Right forelimb (tissue), 1 donor: ENCODE measurements at regions not wholly inside any gene's neighbourhood (a gene's known extent, or its start where the extent isn't known, plus 50 kb on each side); places are given as distances from the start of the nearest gene placed in this dataset.
"Not testable (repeated sequence)": the region's sequence is repeated elsewhere in the genome, so short reads cannot be mapped to it uniquely, and the experiment has no call there.

ENCODE experiments used
- DNase-seq: peaks from one replicate; pipeline ENCODE4 v3.0.0-alpha.2; 2018

DNA sequence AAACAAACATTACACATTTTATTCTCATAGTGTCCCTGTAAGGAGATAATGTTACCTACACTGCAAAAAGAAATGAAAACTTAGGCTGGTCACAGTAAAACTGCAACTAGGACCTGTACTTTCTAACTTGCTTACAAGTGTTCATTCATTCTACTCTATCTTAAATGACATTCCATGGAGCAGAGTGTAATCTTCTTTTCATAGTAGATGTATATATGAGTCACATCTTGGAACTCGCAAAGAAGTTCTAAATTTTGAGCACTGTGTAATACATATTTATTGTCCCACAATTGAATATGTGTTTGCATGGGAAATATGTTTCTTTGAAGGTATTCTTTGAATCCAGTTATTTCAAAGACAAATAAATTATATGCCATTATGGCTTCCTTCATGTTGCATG is 1258.5 kb upstream of the ADGRL2 start:
- DNase-seq: no peak

DNA sequence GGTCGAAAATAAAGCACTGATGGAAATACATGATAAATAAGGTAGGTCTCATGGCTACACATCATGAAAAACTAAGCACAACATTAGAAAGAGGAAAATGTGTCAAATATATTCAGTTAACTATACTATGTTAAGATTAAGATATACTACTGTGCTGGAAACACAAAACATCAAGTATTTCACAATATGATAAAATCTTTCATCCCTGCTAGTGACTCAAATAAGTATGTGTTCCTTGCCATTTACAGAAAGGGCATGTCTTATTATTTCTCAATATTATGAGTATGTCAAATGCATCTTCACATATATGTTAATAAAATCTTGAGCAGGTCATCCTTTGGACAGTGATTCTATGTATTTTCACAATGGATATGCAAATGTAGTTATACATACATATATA is 1260.1 kb upstream of the ADGRL2 start:
- no peak for DNase-seq

DNA sequence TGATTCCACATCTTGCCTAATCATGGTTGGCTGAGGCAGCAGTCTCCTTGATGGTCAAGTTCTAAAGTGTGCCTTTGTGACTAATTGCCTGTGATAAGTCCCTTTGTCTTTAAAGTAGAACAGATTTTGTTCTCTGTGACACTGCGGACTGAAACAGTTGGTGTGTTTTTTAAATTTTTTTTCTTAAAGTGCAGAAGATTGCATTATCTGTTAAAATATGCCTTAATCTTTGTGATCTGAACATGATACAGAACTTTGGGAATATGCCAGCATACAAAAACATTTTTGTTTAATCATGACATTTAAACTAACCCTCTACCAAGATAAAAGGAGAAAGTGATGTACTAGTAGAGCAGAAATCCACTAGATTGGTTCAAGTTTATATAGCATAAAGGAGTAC is 1260.6 kb upstream of the ADGRL2 start:
- DNase-seq: no peak

DNA sequence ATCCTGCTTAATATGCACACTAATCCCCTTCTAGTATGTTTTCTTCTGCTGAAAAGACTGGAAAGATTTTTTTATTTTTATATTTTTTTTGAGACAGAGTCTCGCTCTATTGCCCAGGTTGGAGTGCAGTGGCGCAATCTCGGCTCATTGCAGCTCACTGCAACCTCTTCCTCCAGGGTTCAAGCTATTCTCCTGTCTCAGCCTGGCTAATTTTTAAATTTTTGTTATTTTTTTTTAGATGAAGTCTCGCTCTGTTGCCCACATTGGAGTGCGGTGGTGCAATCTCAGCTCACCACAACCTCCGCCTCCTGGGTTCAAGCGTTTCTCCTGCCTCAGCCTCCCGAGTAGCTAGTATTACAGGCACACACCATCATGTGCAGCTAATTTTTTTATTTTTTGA is 1261.4 kb upstream of the ADGRL2 start:
- DNase-seq: not testable (repeated sequence)

DNA sequence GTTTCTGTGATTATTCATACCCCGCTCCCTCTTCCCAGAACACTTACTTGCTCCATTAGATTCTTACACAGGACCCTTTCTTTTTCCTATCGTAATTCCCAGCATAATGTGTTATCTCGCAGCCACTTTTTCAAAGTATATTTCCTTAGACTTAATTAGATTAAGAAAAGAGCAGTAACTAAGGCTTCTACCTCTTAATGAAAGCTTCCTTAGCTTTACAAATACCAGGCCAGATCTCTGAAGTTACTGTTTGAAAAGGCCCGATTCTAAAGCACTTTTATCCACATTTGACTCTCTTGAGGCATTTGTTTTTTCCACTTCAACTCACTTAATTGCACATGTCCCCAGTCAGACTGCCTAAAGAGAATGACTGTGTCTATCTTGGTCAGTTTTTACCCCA is 1264.3 kb upstream of the ADGRL2 start:
- DNase-seq: no peak

DNA sequence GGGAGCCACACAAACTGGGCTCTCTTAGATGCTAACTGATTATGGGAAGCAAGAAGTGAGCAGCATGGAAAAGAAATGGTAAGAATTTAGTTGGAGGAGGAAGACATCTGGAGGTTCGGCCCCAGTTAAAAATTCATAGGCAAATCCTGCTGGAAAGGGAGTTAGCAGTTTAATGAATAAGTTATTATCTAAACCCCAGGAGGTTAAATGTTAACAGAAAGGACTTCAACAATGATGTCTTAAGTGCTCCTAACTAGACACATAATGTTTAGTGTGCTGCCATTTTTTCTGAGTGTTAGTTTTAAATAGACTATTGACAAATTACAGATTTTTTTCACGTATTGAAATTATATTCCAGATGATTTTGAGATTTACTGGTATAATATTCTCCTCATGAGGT is 1265.3 kb upstream of the ADGRL2 start:
- DNase-seq: no peak

DNA sequence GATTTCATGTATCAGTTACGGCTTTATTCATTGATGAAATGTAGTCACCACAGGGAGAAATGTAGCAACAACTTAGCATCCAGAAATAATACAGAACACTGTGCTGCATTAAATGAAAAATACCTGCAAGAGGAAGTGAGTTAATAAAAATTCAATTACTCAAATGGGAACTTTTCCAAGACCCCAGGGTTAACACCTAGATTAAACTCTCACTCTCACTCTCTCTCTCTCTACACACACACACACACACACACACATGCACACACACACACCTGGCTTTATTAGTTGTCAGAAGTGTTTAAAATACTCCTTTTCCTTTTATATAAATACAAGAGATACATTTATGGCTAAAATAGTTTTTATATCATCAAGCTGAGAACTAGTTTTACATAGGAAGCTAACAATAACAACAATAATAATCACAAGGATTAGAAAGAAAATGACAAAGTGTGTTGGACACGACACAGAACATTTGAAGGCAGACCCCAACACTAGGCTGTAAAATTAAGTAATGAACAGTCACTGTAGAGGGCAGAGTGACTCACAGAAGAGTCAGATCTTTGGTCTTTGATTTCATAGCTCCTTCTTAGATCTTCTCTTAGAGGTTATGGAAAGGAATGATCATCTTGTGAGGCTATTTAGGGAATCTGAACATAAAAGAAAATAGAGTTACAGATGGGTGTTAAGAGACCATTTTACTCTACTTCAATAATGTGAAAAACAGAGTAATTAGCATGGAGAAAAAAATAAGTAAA is 1266.0 kb upstream of the ADGRL2 start:
- no peak for DNase-seq

DNA sequence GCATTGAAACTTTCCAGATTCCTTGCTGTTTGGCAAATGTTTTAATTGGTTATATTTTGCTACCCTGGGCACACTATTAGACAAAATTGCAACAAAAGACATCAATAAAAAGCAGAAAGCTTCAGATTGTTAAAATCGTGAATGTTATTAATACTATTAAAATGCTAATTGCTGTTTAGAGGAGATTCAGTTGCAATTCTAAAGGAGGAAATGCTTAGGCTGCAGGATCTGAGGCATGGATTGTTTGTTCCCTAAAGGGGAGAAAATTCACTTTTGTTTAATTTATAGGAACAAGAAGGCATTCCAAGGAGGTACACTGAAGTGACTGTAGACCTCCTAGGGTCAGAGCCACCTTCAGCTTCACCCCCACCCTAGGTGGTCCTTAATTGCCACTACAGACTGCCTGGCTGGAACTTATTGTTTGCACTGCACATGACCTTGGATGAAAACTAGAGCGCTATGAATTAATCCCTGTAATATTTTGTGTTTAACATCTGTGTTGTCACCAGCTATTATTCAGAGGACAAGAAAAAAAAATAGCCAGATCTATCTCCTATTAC is 1266.9 kb upstream of the ADGRL2 start:
- no peak for DNase-seq

DNA sequence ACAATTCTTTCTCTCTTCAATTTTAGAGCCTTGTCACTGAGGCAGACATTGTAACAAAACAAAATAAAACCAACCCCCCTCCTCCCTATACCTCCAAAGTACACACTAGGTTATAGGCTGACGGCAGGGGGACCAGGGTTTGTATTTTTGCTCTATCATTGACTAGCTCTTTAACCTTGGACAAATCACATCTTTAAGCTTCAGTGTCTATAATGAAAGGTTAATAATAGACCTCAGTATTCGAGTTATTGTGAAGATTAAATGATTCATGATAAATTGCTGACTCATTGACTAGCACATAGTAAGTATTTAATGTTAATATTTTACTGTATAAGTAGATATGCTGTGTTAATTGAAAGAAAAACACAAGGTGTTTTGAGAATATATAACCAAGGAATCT is 1267.6 kb upstream of the ADGRL2 start:
- DNase-seq: no peak

DNA sequence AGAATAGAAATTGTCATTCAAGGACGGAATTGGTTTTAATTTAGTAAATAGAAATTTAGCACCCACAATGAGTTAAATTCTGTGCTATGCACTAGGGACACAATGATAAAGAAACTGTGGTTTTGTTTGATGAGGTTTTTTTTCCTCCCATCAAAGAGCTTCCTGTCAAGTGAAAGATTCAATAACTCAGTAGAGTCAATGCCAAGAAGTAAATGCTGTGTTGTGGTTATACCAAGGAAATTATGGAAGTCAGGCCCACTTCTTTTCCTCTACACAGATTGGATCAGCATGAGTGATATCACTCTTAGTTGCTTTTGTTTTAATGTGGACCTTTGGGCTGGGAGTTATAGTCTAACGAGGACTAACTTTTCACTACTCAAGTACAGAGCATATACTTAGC is 1269.6 kb upstream of the ADGRL2 start:
- no peak for DNase-seq

DNA sequence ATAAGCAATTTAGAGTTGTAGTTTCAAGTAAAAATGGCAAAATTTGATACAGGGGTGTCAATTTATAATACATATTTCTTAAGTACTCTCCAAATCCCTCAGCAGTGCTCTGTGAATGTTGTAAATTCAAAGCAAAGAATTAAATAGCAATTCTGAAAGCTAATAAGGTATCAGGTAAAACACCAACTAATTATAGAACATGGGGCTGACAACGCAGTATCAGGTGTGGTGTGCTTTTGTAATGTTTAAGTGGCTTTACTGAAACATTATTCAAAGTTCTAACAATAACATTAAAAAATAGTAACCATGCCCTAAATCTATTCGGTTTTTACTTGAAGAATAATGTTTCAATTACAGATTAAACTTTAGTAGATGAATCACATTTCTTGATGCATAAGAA is 1271.2 kb upstream of the ADGRL2 start:
- no peak for DNase-seq

DNA sequence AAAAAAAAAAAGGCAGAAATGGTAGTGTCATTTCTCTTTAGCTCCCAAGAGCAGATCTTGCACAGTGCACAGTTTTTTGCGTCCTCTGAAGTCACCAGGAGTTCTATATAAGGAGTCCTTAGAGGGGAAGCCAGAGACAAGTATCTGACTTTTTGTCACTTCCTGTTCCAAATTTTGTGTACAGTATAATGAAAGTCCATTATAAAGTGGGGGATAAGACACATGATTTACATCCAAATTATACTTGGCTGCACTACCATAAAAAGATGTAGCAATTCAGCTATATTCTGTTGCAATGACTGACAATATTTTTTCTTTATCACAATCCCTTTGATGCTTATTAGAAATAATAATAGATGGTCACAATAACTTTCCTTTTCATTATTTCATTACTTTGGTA is 1276.9 kb upstream of the ADGRL2 start:
- DNase-seq: no peak

DNA sequence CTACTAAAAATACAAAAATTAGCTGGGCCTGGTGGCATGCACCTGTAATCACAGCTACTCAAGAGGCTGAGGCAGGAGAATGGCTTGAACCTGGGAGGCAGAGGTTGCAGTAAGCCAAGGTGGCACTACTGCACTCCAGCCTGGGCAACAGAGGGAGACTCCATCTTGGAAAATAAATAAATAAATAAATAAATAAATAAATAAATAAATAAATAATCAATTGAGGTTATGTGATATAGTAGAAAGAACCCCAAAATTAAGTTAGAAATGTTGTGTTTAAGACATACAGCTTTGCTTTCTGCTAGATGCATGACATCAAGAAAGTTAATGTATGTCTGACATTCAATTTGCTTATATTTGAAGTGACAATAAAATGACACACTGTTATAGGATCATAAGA is 1277.7 kb upstream of the ADGRL2 start:
- DNase-seq: not testable (repeated sequence)

DNA sequence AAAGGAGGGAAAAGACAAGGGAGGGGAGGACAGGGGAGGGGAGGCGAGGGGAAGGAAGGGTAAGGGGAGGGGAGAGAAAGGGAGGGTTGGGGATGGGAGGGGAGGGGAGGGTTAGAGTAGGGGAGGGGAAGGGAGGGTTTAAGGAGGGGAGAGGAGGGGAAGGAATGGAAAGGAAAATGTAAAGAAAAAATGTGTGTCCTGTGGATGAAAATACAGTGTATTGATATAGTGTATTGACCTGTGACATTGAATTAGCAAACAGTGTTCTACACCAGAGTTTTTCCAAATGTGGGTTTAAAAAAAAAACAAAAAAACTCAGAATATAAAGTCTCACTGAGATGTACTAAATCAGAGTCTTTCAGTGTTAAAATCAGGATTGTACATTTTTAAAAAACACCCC is 1279.8 kb upstream of the ADGRL2 start:
- DNase-seq: no peak

DNA sequence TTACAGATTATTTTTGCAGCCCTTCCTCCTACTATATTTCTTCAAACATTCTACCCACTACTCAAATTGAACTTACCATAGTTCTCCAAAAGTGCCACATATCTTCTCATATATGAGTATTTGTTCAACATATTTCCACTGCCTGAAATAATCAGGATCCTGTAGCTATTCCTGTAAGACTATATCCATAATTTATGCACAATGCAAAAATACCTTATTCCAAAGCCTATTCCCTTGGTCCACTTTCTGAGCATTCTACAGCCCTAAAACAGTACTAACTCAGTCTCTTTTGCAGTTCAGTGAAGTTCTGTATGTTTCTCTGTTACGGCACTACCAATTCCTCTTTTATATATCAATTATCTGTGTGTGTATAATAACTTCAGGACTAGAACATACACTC is 1283.7 kb upstream of the ADGRL2 start:
- no peak for DNase-seq

DNA sequence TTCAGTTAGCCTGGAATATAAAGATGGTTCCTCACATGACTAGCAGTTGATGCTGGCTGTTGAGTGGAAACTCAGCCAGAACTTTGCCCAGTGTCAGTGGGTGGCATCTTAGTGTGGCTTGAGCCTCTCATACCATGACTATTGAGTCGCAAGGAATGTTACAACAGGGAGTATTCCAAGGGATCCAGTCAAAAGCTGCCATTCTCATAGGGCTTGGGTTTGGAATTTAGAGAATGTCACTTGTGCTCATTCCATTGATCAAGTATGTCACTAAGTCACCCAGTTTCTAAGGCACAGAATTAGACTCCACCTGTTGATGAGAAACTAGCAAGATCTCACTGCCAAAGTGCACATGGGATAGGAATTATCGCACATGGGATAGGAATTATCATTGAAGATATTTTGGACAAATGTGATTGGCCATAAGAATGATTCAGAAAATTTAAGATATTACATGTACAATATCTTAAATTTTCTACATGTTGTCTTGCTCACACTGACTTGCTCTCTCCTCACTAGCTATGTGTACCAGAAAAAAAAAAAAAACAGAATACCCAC is 1290.7 kb upstream of the ADGRL2 start:
- no peak for DNase-seq

DNA sequence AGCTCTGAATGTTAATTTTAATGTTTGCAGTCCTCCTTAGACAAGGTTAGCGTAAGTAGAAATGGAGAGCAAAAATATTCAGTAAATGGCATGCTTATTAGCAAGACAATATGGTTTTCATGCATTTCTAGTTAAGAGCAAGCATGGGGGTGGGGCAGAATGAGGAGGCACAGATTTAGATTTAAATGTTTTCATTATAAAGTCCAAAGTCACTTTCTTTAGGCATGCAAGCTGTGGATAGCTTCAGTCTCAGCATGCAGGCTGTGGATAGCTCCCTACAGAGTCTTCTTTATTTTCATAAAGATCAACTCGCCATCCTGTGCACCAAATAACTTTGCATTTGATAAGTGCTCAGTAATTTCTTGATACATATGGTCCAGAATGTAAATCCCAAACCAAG is 1294.5 kb upstream of the ADGRL2 start:
- DNase-seq: no peak

DNA sequence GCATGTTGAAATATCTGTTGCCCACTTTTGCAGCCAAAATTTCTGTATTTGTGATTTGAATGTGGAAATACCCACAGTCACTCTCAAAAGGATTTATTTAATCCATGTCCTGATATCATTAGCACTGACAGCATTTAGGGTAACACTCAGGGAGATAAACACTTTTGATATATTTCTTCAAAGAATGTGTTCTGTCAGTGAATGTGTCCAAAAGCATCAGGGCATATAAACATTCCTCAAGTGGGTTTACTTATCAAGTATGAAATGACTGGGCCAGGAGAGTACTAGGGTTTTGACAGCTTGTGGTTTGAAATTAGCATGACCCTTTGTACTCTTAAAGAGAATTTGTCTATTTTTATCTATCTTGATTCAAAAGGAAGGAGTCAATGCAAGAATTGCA is 1302.1 kb upstream of the ADGRL2 start:
- DNase-seq: no peak

DNA sequence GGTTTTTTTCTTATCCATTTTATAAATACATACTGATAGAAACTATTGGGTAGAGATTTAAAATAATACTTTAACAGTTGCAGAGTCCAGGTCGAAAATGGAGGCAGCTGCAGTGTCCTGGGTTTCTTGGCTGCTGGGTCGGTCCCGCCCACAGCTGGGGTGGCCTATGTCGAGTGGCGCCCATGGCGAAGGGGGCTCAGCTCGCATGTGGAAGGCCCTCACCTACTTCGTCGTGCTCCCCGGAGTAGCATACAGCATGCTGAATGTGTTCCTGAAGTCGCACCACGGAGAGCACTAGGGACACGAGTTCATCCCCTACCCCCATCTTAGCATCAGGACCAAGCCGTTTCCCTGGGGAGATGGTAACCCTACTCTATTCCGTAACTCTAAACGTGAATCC is 1304.9 kb upstream of the ADGRL2 start:
- DNase-seq: no peak

DNA sequence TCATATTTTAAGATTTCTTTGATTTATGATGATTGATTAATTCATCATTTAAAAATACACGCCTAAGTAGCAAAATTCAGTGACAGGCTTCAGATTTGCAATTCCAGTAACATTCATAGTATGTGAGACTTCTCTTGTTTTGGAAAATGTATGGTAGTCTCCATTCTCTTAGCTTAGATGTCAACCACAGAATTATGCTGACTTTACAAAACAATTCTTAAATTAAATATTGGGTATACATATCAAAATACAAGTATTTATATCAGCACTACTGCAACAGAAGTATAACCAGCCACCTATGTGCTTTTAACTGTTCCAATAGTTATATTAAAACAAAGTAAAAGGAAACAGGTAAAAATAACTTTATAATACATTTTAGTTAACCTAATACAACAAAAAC is 1328.6 kb upstream of the ADGRL2 start:
- no peak for DNase-seq

DNA sequence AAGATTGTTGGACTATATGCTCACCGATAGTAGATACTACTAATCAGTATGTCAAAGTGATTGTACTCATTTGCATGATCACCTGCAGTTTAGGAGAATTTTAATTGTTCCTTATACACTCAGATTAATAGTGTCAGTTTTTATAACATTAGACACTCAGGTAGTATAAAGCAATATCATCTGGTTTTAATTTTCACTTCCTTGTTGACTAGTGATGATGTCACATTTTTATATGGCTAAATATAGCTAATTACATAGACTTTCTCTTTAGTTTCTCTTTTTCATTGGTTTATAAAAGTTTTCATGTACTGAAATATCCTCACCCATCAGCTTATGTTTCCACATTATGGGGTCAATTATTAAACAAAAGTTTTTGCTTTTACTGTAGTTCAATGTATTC is 1332.4 kb upstream of the ADGRL2 start:
- no peak for DNase-seq

DNA sequence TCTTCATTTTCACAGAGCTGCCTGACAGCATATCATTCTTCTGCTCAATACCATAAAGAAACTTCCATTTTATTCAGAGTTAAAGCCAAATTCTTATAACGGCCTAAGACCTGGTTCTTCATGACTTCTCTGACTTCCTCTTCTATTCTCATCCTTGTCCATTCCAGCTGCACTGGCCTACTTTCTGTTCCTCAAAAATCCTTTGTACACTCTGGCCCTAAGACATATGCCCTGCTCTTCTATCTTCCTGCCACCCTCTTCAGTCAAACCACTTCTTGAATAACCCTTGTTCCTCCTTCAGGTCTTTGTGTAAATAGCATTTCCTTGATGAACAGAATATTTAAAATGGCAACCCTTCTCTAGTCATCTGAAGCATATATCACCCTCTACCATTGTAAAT is 1338.7 kb upstream of the ADGRL2 start:
- DNase-seq: no peak

DNA sequence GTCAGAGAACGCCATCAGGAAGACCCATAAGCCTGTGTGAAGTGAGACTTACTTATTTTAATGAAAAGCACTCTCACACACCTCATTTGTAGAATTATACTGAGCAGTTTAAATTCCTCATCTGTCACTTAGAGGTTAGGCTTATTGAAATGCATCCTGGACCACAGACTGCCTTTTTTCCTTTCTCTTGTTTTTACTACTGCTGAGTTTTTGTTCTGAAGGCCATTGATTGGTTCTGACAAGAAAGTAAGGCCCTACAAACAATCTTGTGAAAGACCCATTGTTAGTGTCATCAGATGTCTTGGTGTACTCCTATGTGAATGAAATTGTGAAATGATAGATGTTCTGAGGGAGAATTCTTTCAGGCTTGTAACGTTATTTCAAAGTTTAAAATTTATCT is 1343.3 kb upstream of the ADGRL2 start:
- no peak for DNase-seq

DNA sequence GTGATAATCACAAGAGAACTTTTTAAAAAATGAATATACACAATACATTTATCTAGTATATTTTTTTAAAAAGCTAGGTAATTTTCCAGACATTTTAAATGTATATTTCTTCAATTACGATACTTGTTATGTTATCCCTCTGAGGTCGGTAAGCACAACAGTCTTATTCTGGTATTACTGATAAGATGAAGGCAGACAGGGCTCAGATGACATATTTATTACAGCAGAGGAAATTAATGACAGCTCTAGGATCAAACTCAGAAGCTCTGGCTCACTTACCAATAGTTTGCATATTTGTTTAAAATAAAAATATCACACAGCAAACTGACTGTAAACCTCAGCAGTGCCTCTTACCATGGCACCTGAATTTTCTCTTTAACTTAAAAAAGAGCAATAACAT is 1347.0 kb upstream of the ADGRL2 start:
- DNase-seq: no peak

DNA sequence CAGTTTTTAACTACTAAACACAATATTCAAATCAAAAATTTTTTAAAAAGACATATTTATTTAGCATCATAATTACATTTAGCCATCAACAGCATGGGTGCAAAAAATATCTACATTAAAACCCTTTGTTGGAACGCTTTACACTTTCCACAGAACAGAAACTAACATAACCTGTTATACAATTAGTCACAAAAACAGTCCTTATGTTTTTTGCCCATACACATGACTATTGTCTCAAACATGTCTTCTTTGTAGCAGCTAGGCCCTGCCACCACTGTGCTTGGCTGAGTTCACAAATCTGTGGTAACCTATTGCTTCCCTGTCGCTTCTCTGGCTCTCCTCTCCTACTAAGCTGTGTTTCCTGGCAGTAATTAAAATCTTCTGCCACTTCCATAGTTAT is 1350.0 kb upstream of the ADGRL2 start:
- DNase-seq: no peak
